GM21786 (cell line): ENCODE measurements at regions not wholly inside any gene's neighbourhood (a gene's known extent, or its start where the extent isn't known, plus 50 kb on each side); places are given as distances from the start of the nearest gene placed in this dataset.
"Not testable (repeated sequence)": the region's sequence is repeated elsewhere in the genome, so short reads cannot be mapped to it uniquely, and the experiment has no call there.

Experiments
- ATAC-seq: cut with Tn5 transposase; IDR thresholded peaks from one replicate; pipeline ENCODE4 v1.9.1; 2021; ENCODE audit not compliant: unreplicated experiment

DNA sequence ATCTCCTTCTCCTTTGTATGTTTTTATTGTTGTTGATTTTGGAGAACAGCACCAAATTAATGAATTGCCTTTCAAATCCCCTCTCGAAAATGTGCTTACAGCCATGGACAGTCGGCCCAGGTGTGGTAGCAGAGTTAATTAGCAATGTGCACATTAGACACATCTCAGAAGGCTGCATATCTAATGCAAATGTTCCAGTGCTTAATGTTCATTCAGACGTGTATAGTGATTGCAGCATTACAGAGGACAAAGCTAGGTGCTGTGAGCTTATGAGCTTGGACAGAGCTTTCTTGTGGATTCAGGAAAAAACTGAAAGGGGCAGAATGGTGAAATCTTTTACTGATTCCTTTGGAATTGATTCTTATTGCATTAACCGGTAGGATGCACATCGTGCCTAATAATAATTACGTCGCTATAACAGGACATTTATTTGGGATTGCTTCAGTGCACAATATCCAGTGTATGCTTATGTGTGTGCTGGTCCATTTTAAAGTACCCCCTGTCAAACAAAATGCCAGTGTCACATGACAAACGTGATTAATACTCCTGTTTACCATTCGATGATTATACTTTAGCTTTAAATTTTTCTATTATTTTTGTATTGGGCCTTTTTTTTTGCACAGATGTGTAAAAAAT lies 552.9 kb upstream of the EPHA5 start:
- ATAC-seq = no peak

GRCh38 chr4:66219401-66219800 lies 549.1 kb upstream of the EPHA5 start:
- ATAC-seq = no peak

DNA sequence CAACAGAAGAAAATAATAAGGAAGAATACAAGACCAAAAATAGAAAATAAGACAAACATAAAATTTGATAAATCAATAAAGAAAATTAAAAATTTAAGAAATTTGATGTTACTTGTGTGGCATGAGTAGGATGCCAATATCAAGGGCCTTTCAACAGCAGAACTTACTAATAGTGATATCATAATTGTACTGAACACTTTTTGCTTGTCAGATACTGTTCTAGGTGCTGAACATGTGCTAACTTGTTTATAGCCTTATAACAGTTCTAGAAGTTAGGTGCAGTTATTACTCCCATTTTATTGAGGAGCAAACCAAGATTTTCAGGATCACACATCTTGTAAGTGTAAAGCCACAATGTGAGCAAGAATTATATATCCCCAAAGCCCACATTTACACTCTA lies 546.0 kb upstream of the EPHA5 start:
- no peak for ATAC-seq

GRCh38 chr4:66212489-66212888 lies 542.2 kb upstream of the EPHA5 start:
- ATAC-seq = no peak

DNA sequence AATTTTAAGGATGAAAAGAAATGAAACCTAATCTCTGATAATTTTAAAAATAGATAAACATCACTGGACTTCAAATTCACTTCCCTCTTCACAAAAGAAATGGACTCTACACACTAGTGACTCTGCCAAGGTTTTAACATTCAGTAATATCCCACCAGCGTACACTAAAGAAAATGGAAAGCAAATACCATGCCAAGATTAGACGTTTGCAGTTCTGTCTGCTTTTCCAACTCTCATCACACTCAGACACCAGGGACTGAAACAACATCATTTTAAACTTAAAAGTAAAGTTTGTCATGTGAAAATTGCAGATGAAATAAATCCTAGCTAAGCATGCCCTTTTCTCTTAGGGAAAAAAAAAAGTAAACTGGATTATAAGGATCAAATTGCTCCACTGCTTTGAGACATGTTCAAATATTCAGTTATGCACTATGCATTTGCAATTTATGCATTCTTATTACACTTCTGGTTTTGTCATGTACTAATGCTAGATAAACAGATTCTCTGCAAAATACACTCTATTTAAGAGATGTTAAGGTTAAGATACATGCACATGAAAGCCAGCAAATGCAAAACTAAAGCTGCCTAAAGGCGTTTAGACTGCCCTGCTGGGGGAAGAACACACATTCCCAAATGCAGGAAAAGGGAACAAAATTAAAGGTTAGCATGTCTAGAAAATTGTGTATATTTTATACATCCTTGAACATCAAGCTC lies 534.4 kb upstream of the EPHA5 start:
- ATAC-seq = no peak

- no peak for ATAC-seq
Observed at GRCh38 chr4:66202870-66203269, 532.6 kb upstream of the EPHA5 start.

DNA sequence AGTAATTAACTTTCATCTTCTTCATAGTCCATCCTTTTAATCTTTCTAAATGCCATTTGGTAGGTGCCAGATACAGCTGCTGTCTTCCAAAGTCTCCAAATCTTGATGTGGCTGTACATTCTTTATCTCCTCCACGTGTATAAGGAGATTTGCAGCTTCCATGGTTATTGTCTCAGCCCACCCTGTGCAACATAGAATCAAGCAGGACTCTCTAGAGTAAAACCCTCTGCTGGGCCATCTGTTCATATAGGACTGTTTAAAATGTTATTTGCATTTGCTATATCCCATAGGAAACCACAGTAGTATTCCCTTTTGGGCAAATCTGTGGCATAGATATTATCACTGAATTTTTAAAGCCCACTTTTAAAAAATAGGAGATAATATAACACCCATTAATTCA lies 527.2 kb upstream of the EPHA5 start:
- ATAC-seq = no peak

GRCh38 chr4:66193487-66193886 lies 523.2 kb upstream of the EPHA5 start:
- no peak for ATAC-seq

GRCh38 chr4:66187175-66187720 lies 517.0 kb upstream of the EPHA5 start:
- ATAC-seq = no peak

DNA sequence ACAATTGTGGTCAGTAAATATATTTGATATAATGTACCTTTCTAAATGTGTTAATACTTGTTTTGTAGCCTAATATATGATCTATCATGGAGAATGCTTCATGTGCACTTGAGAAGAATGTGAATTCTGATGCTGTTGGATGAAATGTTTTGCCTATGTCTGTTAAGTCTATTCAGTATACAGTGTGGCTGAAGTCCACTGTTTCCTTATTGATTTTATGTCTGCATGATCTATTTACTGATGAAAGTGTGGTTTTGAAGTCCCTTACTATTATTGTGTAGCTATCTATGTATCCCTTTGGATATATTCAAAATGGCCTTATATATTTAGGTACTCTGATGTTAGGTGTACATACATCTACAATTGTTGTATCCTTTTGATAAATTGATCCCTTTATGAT lies 515.8 kb upstream of the EPHA5 start:
- no peak for ATAC-seq

DNA sequence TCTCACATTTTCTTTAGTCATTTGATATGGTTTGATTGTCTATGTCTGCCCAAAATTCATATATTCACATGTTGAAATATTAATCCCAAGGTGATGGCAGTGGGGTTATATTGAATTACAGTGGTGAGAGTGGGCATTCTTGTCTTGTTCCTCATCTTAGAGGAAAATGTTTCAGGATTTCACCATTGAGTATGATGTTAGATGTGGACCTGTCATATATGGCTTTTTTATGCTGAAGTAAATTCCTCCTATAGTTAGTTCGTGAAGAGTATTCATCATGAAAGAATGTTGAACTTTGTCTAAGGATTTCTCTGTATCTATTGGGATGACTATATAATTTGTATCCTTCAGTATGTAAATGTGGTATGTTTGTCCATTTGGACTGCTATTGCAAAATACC lies 512.3 kb upstream of the EPHA5 start:
- no peak for ATAC-seq

- no peak for ATAC-seq
Observed at GRCh38 chr4:66178906-66179305, 508.6 kb upstream of the EPHA5 start.

- no peak for ATAC-seq
Observed at GRCh38 chr4:66169341-66169740, 499.1 kb upstream of the EPHA5 start.

- no peak for ATAC-seq
Observed at GRCh38 chr4:66164869-66165268, 494.6 kb upstream of the EPHA5 start.

DNA sequence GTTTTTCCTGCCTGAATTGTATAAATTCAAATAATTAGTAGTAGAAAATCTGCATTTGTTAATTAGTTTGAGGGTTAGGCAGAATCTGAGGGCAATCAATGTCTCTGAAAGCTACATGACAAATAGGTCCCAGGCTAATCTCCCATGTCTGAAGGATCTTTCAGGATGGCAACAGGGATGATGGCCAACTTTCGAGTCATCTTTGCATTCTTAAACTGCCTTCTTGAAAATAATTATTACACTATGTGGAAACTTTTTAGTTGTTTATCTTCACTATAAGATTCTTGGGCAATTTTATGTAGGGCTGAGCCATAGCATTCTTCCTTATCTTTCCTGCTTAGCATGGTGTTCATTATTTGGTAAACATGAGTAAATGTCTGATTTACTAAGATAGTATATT lies 490.3 kb upstream of the EPHA5 start:
- ATAC-seq = no peak

GRCh38 chr4:66157594-66157993 lies 487.3 kb upstream of the EPHA5 start:
- no peak for ATAC-seq

DNA sequence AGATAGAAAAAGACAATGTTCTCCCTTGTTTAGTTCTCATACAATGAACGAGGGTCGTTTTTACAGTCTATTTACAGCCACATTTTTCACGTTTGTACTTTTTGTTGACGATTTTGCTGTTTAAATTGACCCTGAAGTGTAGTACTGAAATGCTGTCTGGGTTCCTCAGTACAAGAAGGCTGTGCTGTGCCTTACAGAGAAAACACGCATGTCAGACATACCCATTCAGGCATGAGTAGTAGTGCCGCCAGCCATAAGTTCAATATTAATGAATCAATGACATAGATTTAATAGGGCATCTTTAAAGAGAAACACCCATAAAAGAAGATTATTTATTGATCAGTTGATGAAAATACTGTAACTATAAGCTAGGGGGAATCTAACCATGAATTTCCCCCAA lies 459.8 kb upstream of the EPHA5 start:
- ATAC-seq = no peak

- ATAC-seq = no peak
Observed at GRCh38 chr4:66123831-66124413, 453.6 kb upstream of the EPHA5 start.

- no peak for ATAC-seq
Observed at GRCh38 chr4:66123190-66123589, 452.9 kb upstream of the EPHA5 start.

GRCh38 chr4:66115231-66115630 lies 444.9 kb upstream of the EPHA5 start:
- ATAC-seq = not testable (repeated sequence)

DNA sequence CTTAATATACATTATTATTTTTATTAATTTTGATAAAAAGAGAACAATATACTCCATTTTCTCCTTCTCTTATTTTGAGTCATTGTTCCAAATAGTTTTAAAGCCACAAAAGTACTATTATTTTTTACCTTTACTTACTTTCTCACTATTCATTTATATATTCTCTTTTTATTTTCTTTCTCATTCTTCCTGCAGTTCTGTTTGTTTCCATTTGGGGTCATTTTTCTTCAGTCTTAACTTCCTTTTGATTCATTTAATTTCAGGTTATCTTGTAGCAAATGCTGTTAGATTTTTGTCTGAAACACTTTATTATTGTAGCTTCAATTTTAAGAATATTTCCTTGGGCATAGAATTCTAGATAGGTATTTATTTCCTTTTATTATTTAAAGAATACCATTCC lies 438.6 kb upstream of the EPHA5 start:
- no peak for ATAC-seq

- no peak for ATAC-seq
Observed at GRCh38 chr4:66097218-66097617, 426.9 kb upstream of the EPHA5 start.
